ENCODE measurements at regions not wholly inside any gene's neighbourhood (a gene's known extent, or its start where the extent isn't known, plus 50 kb on each side); places are given as distances from the start of the nearest gene placed in this dataset.

DNA sequence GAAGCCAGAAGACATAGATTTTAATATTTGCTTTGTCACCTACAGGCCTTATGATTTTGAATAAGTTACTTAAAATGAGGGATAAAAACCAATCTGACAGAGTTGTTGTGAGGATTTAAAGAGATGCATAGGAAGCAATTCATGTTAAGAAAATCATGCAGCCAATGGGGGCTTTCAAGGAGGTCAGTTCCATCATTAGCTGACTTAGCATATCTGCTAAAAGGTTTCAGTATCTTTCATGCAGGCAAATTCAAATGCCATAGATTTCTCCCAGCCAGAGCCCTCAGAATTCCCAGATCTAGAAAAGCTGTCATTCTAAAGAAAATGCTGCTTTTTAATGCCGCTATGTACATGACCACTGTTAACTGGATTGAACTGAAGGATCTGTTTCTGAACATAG, 176.1 kb downstream of the GOLIM4 start:
- no peak for TF ChIP-seq SIN3A (IDR thresholded peaks at IDR 0.05; ENCODE audit: borderline replicate concordance, insufficient read depth, low read length)
- TF ChIP-seq POLR2AphosphoS5 (IDR thresholded peaks at IDR 0.05; ENCODE audit: low read depth, low read length) = no peak
